ENCODE measurements at regions not wholly inside any gene's neighbourhood (a gene's known extent, or its start where the extent isn't known, plus 50 kb on each side); places are given as distances from the start of the nearest gene placed in this dataset.
A peak's percentile ranks its signal among the peaks of the same experiment; 100 is the strongest.

GRCh38 chr2:144333143-144333555 is 186.8 kb downstream of the ZEB2 start:
- DNase-seq = no peak

GRCh38 chr2:144332356-144333142 is 187.4 kb downstream of the ZEB2 start:
- DNase-seq = peak; percentile 91

- no peak for DNase-seq
Observed at GRCh38 chr2:144331674-144332355, 188.1 kb downstream of the ZEB2 start.

- DNase-seq = peak; percentile 17
Observed at GRCh38 chr2:144330951-144331673, 188.8 kb downstream of the ZEB2 start.

DNA sequence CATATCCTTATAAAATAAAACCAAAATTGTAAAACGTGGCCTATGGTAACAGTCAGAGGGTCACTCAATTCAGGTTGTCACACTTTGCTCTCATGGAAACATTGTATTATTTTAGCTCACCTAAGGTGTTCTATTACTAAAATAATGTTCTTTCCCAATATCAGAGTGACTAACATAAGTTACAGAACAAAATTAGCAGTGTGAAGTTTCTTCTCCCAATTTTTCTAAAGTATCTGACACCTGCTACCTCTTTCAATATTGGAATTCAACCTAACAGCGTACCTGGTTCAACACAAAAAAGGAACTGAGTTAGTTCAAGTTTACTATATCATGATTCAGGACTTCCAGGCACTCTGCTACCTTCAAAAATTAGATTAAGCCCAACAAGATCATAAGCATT is 190.4 kb downstream of the ZEB2 start:
- DNase-seq = no peak

- DNase-seq = no peak
Observed at GRCh38 chr2:144328938-144329337, 191.0 kb downstream of the ZEB2 start.

- no peak for DNase-seq
Observed at GRCh38 chr2:144326825-144327224, 193.1 kb downstream of the ZEB2 start.

DNA sequence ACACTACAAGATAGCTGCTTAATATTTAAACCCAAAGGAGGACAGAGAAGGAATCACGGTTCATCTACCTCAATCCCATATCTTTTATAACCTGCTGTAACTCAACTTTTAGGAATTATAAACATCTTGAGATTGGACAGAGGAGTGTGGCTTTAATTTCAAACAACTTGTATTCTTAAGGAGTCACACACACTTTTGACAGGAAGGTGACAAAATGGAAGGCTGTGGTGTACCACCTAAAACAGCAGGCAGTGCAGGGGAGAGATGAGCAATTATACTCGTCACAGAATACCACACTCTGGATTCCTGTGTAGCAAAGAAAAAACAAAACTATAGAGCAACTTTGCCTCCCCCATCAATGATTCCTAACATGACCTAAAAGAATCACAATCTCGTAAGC is 194.8 kb downstream of the ZEB2 start:
- DNase-seq = no peak

GRCh38 chr2:144324446-144325045 is 195.4 kb downstream of the ZEB2 start:
- DNase-seq = no peak

DNA sequence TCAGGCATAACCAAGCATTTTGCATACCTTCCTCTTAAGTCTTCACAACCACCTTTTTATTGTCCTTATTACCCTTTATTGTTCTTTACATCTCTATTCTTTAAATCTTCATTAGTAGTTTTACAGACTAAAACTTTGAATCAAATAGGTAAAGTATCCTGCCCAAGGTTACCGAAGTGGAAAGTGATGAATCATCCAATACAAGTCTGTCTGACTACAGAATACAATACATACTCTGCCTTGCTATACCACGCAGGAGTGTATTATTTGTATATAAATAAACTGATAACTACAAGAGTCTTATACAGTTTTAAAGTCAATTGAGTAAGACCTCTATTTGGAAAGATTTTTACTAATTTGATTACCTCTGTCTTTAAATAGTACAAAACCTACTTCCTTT is 196.0 kb downstream of the ZEB2 start:
- DNase-seq = no peak

- DNase-seq = peak; percentile 2
Observed at GRCh38 chr2:144322379-144322778, 197.5 kb downstream of the ZEB2 start.

GRCh38 chr2:144320491-144320890 is 199.4 kb downstream of the ZEB2 start:
- peak; percentile 73 for DNase-seq

DNA sequence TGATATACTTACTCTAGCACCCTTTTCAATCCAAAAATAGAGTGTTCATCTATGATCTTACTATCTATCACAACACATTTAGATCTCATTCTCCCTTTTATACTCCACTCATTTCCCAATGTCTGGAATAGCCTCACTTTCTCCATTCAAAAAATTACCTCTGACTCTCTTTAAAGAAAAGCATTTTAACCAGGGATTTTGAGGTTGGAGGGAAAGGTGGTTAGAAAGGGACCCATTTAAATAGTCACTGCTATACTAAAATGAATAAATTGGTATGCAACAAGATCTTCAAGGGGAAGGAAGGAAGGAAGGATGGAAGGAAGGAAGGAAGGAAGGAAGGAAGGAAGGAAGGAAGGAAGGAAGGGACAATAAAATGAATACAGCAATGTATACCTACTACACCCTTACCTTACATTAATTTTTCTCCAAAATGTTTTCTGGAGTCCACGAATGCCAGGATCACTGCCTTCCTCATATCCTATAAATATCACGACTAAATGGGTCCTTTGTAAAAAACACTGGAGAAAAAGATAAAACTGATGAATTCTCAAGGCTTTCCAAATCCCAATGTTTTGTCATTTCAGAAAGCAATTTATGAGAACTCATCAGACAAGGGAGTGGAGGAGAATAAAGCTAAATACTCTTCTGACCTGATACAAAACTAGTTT is 202.7 kb downstream of the ZEB2 start:
- no peak for DNase-seq

DNA sequence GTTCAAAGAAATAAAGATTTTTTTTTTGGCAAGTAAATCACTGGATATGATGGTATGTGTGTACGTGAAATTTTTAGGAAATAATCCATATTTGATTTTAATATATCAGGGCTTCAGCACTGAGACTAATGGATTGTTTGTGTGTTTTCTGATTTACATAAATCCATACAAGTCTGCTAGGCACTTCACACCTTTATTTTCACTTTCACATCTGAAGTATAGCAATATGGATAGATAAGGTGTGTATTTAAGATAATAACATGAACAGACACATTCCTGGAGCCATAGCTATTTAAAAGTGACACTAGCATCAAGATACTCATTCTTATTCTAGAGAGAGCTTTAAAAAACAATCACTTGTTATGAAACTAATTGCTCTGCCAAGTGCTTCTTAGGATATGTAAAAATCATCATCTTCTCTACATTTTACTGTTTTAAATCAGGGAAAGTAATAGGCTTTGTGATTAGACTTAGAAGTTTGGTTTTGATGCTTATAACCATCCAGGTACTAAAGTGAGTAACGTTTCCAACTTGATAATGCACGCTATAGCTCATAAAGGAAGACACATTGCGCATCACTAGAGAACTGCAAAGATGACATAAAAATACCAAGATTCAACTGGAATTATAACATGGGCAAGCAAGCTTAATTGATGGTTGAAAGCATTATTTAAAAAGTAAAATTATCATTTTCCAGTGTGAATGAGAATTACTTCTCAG is 208.9 kb downstream of the ZEB2 start:
- no peak for DNase-seq

DNA sequence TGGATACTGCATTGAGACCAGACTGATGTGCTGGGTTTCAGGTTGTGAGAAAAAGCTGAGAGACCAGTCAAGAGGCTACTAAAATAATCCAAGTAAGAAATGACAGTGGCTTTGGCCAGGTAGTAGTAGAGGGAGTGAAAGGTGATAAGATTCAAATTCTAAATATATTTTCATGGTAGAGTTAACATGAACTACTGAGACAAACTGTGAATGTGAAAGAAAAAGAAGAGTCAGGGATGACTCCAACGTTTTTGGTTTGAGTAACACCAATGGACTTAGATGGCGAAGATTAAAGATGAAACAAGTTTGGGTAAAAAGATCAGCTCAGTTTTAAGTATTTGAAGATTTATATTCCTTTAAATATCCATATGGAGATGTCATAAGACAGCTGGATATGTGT is 209.4 kb downstream of the ZEB2 start:
- DNase-seq = no peak

DNA sequence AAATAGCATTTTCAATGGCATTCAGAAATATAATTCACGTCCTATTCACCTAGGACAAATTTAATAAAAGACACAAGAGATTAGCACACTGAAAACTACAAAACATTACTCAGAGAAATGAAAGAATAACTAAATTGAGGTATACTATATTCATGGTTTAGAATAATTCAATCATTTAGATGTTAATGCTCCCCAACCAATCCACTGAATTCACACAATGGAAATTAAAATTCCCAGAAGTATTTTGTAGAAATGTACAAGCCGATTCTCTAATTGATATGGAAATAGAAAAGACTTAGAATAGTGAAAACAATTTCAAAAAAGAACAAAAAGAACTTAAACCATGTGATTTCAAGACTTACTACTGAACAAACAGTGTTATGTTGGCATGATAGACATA is 212.2 kb downstream of the ZEB2 start:
- no peak for DNase-seq

DNA sequence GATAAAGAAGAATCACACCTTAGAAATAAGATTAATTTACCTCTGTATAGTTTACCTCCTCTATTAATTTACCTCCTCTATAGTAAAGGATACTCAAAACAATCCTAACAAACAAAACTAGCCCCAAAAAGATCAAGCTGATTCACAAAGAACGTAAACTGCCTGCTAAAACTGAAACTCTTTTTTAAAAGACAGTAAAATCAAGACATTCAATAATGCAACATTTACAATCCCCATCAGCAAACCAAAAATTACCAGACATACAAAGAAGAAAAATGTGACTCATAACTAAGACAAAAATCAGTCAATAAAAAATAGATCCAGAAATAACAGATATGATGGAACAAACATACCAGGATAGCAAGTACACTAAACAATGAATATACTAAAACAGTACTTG is 215.7 kb downstream of the ZEB2 start:
- no peak for DNase-seq

DNA sequence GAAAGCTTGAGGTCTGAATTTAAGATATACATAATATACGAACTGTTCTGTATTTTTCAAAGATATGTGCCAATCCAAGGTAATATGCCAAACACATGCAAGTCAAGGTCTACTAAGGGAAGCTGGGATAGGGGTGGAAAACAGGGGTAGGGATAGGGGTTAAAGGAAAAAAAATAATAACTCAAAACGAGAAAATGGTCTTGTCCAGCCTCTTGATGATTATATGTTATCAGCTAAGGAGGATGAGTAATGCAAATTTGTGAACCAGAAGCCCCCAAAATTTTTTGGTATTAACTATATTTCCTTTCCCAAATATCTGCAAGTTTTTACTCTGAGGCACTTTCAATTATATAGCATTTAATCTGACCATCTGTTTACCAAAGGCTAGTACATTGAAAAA is 219.3 kb downstream of the ZEB2 start:
- no peak for DNase-seq

DNA sequence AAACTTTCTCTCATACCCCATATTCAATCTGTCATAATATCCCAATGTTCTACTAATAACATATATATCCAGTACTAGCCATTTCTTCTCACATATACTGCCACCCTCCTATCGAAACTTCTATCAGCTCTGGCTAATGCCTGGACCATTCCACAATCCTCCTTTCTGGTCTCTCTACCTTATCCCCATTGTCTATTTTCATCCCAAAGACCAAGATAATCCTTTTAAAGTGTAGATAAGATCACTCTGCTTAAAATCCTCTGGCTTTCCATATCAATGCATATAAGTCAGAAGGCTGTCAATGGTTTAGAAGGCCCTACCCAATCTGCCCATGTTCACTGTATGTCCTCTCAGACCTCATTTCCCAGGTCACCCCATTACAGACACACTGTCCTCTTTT is 229.6 kb downstream of the ZEB2 start:
- DNase-seq = no peak

DNA sequence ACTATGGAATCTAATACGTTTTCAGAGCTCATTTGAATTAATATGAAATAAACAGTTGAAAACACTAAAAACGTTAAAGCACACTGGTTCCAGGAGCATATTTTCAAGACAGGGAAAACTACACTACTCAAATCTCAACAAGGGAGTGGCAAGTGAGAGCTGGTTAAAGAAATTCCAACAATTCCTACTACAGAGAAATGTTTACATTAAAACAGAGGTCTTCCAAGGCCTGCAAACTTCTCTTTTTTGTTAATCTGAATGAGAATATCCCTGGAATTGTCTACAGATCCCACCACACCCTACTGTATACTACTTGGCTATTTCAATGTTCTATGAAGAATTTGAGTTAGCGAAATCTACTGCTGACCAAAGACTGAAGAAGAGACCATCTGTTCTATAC is 231.5 kb downstream of the ZEB2 start:
- peak; percentile 12 for DNase-seq

GRCh38 chr2:144285324-144285723 is 234.6 kb downstream of the ZEB2 start:
- no peak for DNase-seq

DNA sequence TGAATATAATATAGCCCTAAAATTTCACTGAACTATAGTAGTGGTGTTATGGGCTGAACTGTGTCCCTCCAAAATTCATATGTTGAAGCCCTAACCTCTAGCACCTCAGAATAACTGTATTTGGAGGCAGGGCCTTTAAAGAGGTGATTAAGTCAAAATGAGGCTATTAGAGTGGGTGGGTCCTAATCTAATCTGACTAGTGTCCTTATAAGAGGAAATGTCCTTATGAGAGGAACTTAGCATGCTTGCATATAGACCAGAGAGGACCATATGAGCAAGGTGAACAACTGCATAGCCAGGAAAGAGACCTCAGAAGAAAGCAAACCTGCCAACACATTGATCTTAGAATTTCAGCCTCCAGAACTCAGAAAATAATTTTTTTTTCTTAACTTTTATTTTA is 238.4 kb downstream of the ZEB2 start:
- no peak for DNase-seq

Measured in EL (cell line).